HAP-1 (cell line): ENCODE measurements at regions not wholly inside any gene's neighbourhood (a gene's known extent, or its start where the extent isn't known, plus 50 kb on each side); places are given as distances from the start of the nearest gene placed in this dataset.

ENCODE experiments used
- DNase-seq, 2 experiments: peaks; one replicate each; pipeline ENCODE4 v3.0.0-alpha.2; 2016 to 2020; ENCODE audit warnings: low spot score in 2 of 2
- H3K27me3 ChIP-seq: fragments of 250-450 bp; sonication (Bioruptor Pico); 2 replicates; pipeline ENCODE4 v1.5.1; 2020; ENCODE audit warnings: low read depth, mild to moderate bottlenecking, moderate library complexity
- H3K36me3 ChIP-seq: fragments of 250-450 bp; sonication (Bioruptor Pico); replicated peaks from 2 replicates; pipeline ENCODE4 v1.5.1; 2020; ENCODE audit warnings: mild to moderate bottlenecking
- H3K4me1 ChIP-seq: fragments of 250-450 bp; sonication (Bioruptor Pico); 2 replicates; pipeline ENCODE4 v1.5.1; 2020; ENCODE audit warnings: mild to moderate bottlenecking
- H3K4me3 ChIP-seq: fragments of 250-450 bp; sonication (Bioruptor Pico); 2 replicates; pipeline ENCODE4 v1.5.1; 2020; ENCODE audit warnings: mild to moderate bottlenecking, moderate library complexity
- H3K9me3 ChIP-seq: fragments of 250-450 bp; sonication (Bioruptor Pico); 2 replicates; pipeline ENCODE4 v1.5.1; 2020; ENCODE audit warnings: mild to moderate bottlenecking, moderate library complexity
- in situ Hi-C: fragments of 300-500 bp; cut with MboI; formaldehyde crosslinking; loops from 3 replicates; pipeline ENCODE4 v1.14.3; 2020; ENCODE audit warnings: low sequenced_read_pairs, inconsistent platforms, mixed read lengths

DNA sequence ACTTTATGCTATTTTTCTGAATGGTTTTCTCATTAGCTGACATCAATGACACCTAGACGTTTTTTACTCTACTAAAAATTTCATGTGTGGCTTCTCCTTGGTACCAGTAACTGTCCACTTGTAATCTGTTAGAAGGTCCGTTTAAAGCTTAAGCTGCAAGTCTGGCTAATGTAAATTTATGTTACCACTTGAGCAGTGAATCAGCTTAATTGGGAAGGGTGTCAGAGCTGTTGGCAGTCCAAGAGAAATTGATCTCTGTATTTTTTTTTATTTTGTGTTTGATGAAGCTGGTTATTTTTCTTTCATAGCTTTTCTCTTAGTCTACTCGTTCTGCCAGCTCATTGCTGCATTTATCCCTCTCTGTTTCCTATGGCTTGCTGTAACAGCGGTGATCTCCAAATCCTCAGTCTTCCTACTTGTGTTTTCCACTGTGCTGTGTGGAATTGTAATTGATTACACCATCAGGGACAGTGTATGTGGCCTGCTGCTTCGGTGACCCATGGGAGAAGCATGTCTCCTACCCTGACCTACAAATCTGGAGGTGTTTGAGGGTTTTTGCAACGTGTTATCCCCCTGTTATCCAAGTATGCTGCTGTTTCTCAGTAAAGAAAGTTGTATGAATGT, 724.2 kb upstream of the REG3G start:
- Histone ChIP-seq H3K4me1 (peaks cover 21% of the 10 kb centered on the region), H3K36me3 (no peaks in the 10 kb centered on the region), H3K4me3 (no peak overlapping the region), H3K27me3 (no peaks in the 10 kb centered on the region), H3K9me3 (no peaks in the 10 kb centered on the region)
- DNase-seq = no peak
- in situ Hi-C loops = no loop called here

DNA sequence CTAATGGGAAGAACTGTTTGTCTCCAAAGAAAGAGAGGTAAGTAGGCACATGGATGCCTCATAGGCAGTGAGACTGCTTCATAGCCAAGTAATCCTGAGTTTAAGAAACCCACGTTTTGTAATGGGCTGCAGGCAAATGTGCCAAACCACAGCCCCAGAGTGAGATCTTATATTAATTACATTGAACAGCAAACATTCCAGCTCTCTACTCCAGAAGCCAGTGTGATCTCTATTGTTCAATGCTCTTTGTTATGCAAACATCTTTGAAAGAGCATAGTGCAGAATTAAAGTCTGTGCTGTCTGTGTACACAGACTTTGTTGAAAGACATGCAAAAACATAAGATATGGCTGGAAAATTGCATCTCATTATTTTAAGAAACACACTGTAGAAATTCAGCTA, 720.8 kb upstream of the REG3G start:
- H3K27me3 ChIP-seq = no peaks in the 10 kb centered on the region
- H3K4me1 ChIP-seq = peaks cover 28% of the 10 kb centered on the region
- no peak overlapping the region for H3K4me3 ChIP-seq
- no peaks in the 10 kb centered on the region for H3K36me3 ChIP-seq
- DNase-seq = peak; percentile 67 to 96
- in situ Hi-C loops = no loop called here
- H3K9me3 ChIP-seq = no peaks in the 10 kb centered on the region

DNA sequence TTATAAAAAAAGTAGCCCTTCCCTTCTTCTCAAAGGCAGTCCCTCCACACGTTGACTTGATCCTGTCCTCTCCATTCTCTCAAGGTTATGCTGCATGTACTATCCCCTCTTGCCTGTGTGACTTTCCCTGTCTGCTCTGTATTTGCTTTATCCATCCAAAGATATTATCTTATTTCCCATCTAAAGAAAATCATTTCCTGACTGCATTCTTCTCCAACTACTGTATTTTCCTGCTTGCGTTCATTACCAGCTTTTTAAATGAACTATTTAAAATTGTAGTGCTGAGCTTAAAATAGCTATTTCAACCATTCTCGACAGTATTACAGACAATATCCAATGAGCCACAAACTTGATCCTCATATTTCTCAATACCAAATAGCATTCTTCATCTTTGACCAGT, 716.0 kb upstream of the REG3G start:
- H3K36me3 ChIP-seq = no peaks in the 10 kb centered on the region
- H3K27me3 ChIP-seq = no peaks in the 10 kb centered on the region
- no peak overlapping the region for H3K4me3 ChIP-seq
- H3K4me1 ChIP-seq = peaks cover 24% of the 10 kb centered on the region
- DNase-seq = no peak
- in situ Hi-C loops = no loop called here
- H3K9me3 ChIP-seq = no peaks in the 10 kb centered on the region

DNA sequence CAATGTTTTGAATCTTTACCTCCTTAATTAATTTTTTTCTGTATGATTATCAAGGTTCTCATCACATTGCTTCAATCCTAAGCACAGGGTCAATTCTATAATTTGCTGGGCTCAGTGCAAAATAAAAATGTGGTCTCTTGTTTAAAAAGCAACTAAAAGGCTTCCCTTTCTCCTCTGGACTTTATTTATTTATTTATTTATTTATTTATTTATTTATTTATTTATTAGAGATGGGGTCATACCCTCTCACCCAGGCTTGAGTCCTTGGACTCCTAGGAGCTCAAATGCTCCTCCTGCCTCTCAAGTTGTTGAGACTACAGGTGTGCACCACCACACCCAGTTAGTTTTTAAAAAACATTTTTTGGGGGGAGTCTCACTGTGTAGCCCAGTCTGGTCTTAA, 710.1 kb upstream of the REG3G start:
- H3K27me3 ChIP-seq = no peaks in the 10 kb centered on the region
- in situ Hi-C loops = no loop called here
- H3K9me3 ChIP-seq = no peaks in the 10 kb centered on the region
- no peaks in the 10 kb centered on the region for H3K36me3 ChIP-seq
- H3K4me1 ChIP-seq = peaks cover 5% of the 10 kb centered on the region
- no peak overlapping the region for H3K4me3 ChIP-seq
- no peak for DNase-seq

DNA sequence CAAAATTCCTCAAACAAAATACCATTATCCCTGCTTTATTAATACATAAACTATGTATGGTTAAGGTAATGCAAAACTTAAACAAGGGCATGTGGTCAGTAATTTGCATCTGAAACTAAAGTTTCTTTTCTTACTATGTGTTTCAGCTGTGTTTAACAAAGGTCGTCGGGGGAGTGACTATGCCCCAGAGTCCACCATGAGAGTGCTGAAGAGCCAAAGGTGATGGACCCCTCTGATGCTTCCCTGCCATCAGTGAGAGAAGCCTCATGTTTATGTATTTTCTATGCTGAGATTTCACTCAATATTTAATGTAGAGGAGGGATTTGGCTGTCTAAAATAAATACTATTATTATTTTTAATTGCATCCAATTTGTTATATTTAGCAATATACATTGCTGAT, 707.2 kb upstream of the REG3G start:
- Histone ChIP-seq H3K36me3 (no peaks in the 10 kb centered on the region), H3K4me3 (no peak overlapping the region), H3K4me1 (peaks cover 5% of the 10 kb centered on the region), H3K27me3 (no peaks in the 10 kb centered on the region), H3K9me3 (no peaks in the 10 kb centered on the region)
- in situ Hi-C loops = no loop called here
- no peak for DNase-seq

DNA sequence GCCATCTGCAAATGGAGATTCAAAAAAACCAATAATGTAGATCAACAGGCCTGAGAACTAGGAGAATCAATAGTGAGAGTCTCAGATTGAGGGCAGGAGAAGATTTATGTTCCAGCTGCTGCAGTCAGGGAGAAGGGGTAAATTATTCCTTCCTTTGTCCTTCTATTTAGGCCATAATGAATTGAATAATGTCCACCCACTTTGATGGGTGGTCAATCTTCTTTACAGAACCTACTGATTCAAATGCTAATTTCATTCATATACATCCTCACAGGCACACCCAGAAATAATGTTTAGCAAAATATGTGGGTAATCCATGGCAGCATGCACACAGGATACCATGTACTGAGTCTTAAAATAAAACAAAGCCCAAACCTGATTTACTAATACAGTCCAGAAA, 695.3 kb upstream of the REG3G start:
- Histone ChIP-seq H3K36me3 (no peaks in the 10 kb centered on the region), H3K4me3 (no peak overlapping the region), H3K4me1 (peaks cover 11% of the 10 kb centered on the region), H3K27me3 (no peaks in the 10 kb centered on the region), H3K9me3 (no peaks in the 10 kb centered on the region)
- in situ Hi-C loops = no loop called here
- peak; percentile 46 to 98 for DNase-seq

DNA sequence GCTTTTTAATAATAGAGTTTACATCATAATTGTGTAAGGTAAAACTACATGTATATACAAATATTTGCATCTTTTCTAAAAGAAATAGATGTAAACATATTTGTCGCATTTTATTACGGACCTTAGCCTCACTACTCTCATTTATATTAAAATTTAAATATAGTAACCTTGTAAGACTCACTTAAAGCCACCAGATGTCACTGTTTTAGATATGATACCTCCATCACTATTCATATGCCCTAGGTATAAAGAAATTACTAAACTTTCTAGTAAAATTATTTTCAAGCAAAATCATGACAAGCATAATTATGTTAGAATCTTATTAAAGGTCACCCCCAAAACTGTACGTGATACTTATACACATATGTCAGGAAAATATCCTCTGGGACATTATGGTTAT, 674.3 kb upstream of the REG3G start:
- no peak overlapping the region for H3K4me3 ChIP-seq
- no peaks in the 10 kb centered on the region for H3K27me3 ChIP-seq
- DNase-seq = peak in 1 of 2 experiments; percentile 54
- in situ Hi-C loops = no loop called here
- peaks cover 13% of the 10 kb centered on the region for H3K4me1 ChIP-seq
- H3K36me3 ChIP-seq = no peaks in the 10 kb centered on the region
- no peaks in the 10 kb centered on the region for H3K9me3 ChIP-seq

DNA sequence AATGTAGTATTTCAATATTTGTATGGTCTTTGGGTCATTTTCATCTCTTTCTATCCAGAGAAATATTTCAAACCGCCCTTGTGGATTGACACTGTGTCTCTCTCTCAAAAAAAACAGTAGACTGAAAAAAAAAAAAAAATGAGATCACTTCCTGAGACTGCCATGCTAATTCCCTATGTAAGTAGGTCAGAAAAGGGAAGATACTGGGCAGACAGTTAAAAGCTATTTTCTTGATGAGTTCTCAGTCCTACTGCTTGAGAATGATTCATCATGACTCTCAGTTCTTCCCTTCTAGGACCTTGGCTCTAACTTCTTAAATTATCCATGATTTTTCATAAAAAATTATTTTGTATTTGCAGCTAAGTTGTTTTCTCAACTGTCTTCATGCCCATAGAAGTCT, 672.3 kb upstream of the REG3G start:
- DNase-seq = no peak
- H3K4me1 ChIP-seq = peaks cover 21% of the 10 kb centered on the region
- no peaks in the 10 kb centered on the region for H3K27me3 ChIP-seq
- in situ Hi-C loops = no loop called here
- no peaks in the 10 kb centered on the region for H3K36me3 ChIP-seq
- no peaks in the 10 kb centered on the region for H3K9me3 ChIP-seq
- no peak overlapping the region for H3K4me3 ChIP-seq

DNA sequence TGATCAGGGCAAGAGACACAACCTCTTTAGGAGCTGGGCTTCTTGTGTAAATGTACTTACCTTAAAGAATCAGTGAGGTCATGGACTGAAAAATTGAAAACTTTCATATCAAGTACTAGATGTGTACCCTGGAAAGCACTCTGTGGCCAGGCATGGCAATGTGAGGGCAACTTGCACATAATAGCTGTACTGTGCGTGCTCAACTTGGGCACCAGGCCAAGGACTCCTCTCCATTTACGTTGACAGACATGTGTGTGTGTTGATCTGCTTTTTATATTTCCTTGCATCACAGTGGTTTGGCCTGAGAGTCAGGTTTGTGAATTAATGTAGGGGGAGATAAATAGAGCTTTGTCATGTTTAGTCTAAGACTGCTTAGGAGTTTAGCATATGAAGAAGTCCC, 669.5 kb upstream of the REG3G start:
- in situ Hi-C loops = no loop called here
- H3K36me3 ChIP-seq = no peaks in the 10 kb centered on the region
- no peaks in the 10 kb centered on the region for H3K9me3 ChIP-seq
- H3K4me3 ChIP-seq = no peak overlapping the region
- peak; percentile 74 to 77 for DNase-seq
- no peaks in the 10 kb centered on the region for H3K27me3 ChIP-seq
- H3K4me1 ChIP-seq = peaks cover 21% of the 10 kb centered on the region

DNA sequence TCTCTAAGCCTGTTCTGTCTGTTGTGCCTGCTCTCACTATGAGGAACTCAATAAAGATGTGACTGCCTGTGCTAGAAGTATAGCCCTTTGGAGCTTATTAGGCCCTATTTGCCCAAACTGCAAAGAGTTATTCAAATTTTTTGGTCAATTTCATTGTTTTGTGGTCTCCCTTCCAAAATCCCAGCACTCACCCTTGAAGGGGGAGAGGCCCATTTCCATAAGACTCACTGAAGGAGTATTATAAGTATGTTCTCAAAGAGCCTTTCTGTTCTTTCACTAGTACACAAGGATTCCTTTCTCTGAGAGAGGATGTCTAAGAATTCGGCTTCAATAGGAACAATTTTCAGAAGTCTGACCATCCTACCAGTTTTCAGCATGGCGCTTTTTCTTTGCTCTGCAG, 641.9 kb upstream of the REG3G start:
- in situ Hi-C loops = no loop called here
- no peak for DNase-seq
- H3K27me3 ChIP-seq = no peaks in the 10 kb centered on the region
- H3K36me3 ChIP-seq = no peaks in the 10 kb centered on the region
- H3K9me3 ChIP-seq = no peaks in the 10 kb centered on the region
- no peaks in the 10 kb centered on the region for H3K4me1 ChIP-seq
- no peak overlapping the region for H3K4me3 ChIP-seq

DNA sequence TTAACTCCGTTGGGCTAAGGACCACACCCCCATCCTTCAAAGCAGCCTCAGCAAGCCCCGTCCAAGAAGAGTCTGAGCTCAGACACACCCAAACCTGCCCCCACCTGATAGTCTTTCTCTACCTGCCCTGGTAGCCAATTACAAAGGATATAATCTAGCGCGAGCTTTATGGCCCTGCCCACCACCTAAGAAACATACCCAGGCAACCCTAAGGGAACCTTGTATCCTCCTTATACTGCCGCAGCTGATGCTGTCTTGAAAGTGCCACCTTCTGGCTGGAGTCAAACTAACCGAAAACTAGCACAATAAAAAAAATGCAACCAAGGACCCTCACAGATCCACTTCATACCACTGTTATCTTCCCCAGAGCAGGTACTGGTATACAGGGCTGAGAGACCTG, 628.3 kb upstream of the REG3G start:
- H3K4me1 ChIP-seq = no peaks in the 10 kb centered on the region
- in situ Hi-C loops = no loop called here
- DNase-seq = no peak
- no peaks in the 10 kb centered on the region for H3K27me3 ChIP-seq
- H3K36me3 ChIP-seq = no peaks in the 10 kb centered on the region
- H3K9me3 ChIP-seq = no peaks in the 10 kb centered on the region
- no peak overlapping the region for H3K4me3 ChIP-seq

DNA sequence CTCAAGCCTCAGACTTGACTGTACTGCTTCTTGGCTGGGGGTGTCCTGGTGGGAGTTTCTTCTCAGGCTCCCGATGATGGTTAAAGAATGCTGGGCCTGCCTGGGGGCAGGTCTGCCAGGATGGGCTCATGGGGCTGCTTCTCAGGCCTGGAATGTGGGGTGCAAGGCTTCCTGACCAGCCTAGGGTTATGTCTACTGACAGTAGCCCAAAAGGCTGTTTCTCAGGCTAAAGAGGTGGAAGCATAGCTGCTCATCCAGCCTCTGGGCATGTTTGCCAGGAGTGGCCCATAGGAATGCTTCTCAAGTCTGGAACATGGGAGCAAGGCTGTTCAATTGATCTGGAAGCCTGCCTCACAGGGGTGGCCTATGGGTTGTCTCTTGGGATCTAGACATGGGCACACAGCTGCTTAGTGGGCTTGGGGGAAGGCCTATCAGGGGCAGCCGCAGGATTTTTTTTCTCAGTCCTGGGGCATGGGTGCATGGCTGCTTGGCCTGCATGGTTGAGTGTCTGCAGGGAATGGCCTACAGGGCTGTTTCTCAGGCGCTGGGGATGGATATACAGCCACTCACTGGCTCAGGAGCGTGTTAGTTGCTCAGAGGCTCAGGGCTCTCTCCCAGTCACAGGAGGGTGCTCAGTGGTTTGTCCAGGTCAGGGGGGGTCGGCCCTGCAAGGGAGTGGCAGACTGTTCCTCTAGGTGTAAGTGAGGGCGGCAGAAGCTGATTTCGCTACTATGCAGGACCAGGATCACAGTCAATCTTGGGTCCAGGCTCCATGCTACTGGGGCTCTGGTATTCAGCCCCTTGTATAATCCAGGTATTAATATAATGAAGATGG, 617.3 kb upstream of the REG3G start:
- no peaks in the 10 kb centered on the region for H3K27me3 ChIP-seq
- no peak overlapping the region for H3K4me3 ChIP-seq
- H3K9me3 ChIP-seq = no peaks in the 10 kb centered on the region
- in situ Hi-C loops = no loop called here
- DNase-seq = no peak
- H3K4me1 ChIP-seq = no peaks in the 10 kb centered on the region
- no peaks in the 10 kb centered on the region for H3K36me3 ChIP-seq

DNA sequence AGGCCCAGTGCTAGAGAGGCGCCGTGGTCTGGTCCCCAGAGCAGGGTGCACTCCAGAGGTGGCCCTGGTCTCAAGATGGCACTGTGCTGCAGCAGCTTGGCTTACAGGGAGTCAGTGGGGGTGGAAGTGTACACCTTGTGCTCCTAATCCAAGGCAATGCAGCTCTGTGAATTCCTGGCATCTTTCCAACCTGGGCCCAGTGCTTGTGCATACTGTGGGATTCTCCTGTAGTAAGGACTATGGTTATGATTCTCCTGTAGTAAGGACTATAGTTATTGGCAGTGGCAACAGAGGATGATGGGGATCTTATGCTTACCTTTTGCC, 616.7 kb upstream of the REG3G start:
- Histone ChIP-seq H3K4me1 (no peaks in the 10 kb centered on the region), H3K9me3 (no peaks in the 10 kb centered on the region), H3K36me3 (no peaks in the 10 kb centered on the region), H3K4me3 (no peak overlapping the region), H3K27me3 (no peaks in the 10 kb centered on the region)
- in situ Hi-C loops = no loop called here
- DNase-seq = no peak

DNA sequence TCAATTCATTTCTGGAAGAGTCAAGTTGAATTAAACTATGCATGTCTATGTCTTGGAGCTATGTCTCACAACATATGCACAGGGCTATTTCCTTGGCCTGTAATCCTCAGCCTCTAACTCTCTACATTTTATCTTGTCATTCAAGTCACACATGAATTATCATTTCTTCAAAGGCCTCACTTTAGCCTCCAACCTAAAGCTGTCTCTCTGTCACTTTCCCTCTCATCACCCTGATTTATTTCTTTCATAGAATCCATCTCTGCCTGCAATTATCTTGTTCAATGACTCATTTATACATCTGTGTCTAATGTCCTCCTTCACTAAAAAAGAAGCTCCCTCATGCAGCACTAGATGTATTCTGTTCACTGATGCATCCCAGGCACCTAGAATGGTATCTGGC, 614.2 kb upstream of the REG3G start:
- DNase-seq = no peak
- H3K4me1 ChIP-seq = no peaks in the 10 kb centered on the region
- no peaks in the 10 kb centered on the region for H3K36me3 ChIP-seq
- H3K4me3 ChIP-seq = no peak overlapping the region
- in situ Hi-C loops = no loop called here
- no peaks in the 10 kb centered on the region for H3K9me3 ChIP-seq
- no peaks in the 10 kb centered on the region for H3K27me3 ChIP-seq
